ENCODE measurements at regions not wholly inside any gene's neighbourhood (a gene's known extent, or its start where the extent isn't known, plus 50 kb on each side); places are given as distances from the start of the nearest gene placed in this dataset.
"Not testable (repeated sequence)": the region's sequence is repeated elsewhere in the genome, so short reads cannot be mapped to it uniquely, and the experiment has no call there.

- no peak for DNase-seq
Measured at GRCh38 chr20:53764415-53764800, 170.8 kb upstream of the ZNF217 start.

GRCh38 chr20:53763707-53764414 is 170.2 kb upstream of the ZNF217 start:
- peak; percentile 56 for DNase-seq

- not testable (repeated sequence) for DNase-seq
Measured at GRCh38 chr20:53762423-53762798, 168.8 kb upstream of the ZNF217 start.

- no peak for DNase-seq
Measured at GRCh38 chr20:53760025-53760441, 166.4 kb upstream of the ZNF217 start.

GRCh38 chr20:53757472-53757913 is 163.9 kb upstream of the ZNF217 start:
- no peak for DNase-seq

GRCh38 chr20:53755733-53756531 is 162.3 kb upstream of the ZNF217 start:
- DNase-seq, result no peak

- DNase-seq, result no peak
Measured at GRCh38 chr20:53753880-53754459, 160.3 kb upstream of the ZNF217 start.

- no peak for DNase-seq
Measured at GRCh38 chr20:53752971-53753879, 159.6 kb upstream of the ZNF217 start.

GRCh38 chr20:53752583-53752970 is 158.9 kb upstream of the ZNF217 start:
- DNase-seq, result no peak

- DNase-seq, result no peak
Measured at GRCh38 chr20:53751620-53752318, 158.1 kb upstream of the ZNF217 start.

GRCh38 chr20:53750827-53751619 is 157.4 kb upstream of the ZNF217 start:
- DNase-seq, result no peak

GRCh38 chr20:53749499-53749898 is 155.9 kb upstream of the ZNF217 start:
- no peak for DNase-seq

GRCh38 chr20:53748821-53749421 is 155.3 kb upstream of the ZNF217 start:
- no peak for DNase-seq

GRCh38 chr20:53748176-53748575 is 154.5 kb upstream of the ZNF217 start:
- no peak for DNase-seq

GRCh38 chr20:53743607-53744260 is 150.1 kb upstream of the ZNF217 start:
- no peak for DNase-seq

GRCh38 chr20:53742685-53743081 is 149.0 kb upstream of the ZNF217 start:
- no peak for DNase-seq

GRCh38 chr20:53741726-53742028 is 148.0 kb upstream of the ZNF217 start:
- DNase-seq, result no peak

- DNase-seq, result no peak
Measured at GRCh38 chr20:53739799-53740785, 146.5 kb upstream of the ZNF217 start.
